ENCODE measurements at regions not wholly inside any gene's neighbourhood (a gene's known extent, or its start where the extent isn't known, plus 50 kb on each side); places are given as distances from the start of the nearest gene placed in this dataset.

DNA sequence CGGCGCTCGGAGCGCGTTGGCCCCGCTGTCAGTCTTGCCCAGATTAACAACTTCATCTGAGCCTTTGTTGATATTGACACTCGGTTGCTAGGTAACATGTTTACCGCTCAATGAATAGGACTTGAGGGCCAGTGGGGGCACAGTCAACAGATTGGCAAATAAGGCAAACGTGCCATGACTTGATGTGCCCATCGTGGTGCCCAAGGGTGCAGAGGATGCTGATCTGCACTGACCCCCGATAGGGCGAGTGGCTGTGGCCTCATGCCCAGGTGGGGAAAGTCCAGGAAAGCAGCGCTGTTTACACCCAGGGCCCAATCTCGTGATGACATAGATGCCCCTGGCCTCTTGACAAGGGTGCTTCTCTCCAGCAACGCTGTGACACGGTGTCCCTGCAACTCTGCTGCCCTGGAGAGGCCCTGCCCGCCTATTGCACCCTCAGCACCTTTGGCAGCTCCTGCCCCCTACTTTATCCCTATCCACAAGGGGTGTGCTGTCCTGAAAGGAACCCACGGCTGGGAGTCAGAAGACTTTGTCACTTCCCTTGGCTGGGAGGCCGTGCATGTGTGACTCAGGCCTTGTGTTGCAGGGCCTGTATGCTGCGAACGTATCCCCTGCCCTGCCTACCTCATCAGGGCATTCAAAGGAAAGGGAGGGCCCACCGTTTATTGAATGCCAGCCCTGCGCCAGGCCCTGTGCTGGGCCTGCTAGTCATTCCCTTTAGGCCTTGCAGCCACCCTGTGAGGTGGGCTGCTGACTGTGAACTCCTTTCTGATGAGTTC, 158.0 kb downstream of the INHBB start:
- TF ChIP-seq POLR2AphosphoS5 (IDR thresholded peaks at IDR 0.05; ENCODE audit: low read depth): no peak
- no peak for TF ChIP-seq EZH2 (IDR thresholded peaks at IDR 0.05; ENCODE audit: low read depth, unreplicated experiment)
- TF ChIP-seq EZH2phosphoT487 (IDR thresholded peaks at IDR 0.05; ENCODE audit: unreplicated experiment): no peak
- TF ChIP-seq, protein P1, sequence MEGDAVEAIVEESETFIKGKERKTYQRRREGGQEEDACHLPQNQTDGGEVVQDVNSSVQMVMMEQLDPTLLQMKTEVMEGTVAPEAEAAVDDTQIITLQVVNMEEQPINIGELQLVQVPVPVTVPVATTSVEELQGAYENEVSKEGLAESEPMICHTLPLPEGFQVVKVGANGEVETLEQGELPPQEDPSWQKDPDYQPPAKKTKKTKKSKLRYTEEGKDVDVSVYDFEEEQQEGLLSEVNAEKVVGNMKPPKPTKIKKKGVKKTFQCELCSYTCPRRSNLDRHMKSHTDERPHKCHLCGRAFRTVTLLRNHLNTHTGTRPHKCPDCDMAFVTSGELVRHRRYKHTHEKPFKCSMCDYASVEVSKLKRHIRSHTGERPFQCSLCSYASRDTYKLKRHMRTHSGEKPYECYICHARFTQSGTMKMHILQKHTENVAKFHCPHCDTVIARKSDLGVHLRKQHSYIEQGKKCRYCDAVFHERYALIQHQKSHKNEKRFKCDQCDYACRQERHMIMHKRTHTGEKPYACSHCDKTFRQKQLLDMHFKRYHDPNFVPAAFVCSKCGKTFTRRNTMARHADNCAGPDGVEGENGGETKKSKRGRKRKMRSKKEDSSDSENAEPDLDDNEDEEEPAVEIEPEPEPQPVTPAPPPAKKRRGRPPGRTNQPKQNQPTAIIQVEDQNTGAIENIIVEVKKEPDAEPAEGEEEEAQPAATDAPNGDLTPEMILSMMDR (conservative IDR thresholded peaks at IDR 0.05; ENCODE audit: low read depth in 2 of 2): no peak
